PFSK-1 (cell line): ENCODE measurements at regions not wholly inside any gene's neighbourhood (a gene's known extent, or its start where the extent isn't known, plus 50 kb on each side); places are given as distances from the start of the nearest gene placed in this dataset.

Experiments used
- FOXP2 ChIP-seq: optimal IDR thresholded peaks from 2 replicates; pipeline ENCODE3; 2011; ENCODE audit warnings: borderline replicate concordance, control low read depth, inconsistent platforms; ENCODE audit not compliant: insufficient read depth; ENCODE audit errors: extremely low read length, extremely low read depth
- POLR2AphosphoS5 ChIP-seq: IDR thresholded peaks from 2 replicates; pipeline ENCODE4 v1.6.1; 2012; ENCODE audit warnings: low read depth, mild to moderate bottlenecking, control low read depth, low read length, moderate library complexity
- SIN3A ChIP-seq: IDR thresholded peaks from 2 replicates; pipeline ENCODE4 v1.6.1; 2012; ENCODE audit warnings: mild to moderate bottlenecking, low read length, moderate library complexity, borderline replicate concordance; ENCODE audit not compliant: insufficient read depth
- TAF1 ChIP-seq: IDR thresholded peaks from 2 replicates; pipeline ENCODE4 v1.6.1; 2012; ENCODE audit warnings: low read length, control low read depth, borderline replicate concordance; ENCODE audit not compliant: insufficient read depth
- TF ChIP-seq, protein P1 (sequence below), 2 experiments: IDR thresholded peaks; 2 replicates each; pipeline versions ENCODE4 v1.6.1 to v1.8.0; 2011 to 2012; ENCODE audit warnings: low read depth in 2 of 2, low read length in 2 of 2, control low read depth in 1 of 2, inconsistent platforms in 1 of 2, mild to moderate bottlenecking in 1 of 2, moderate library complexity in 1 of 2; ENCODE audit not compliant: insufficient read depth in 1 of 2

DNA sequence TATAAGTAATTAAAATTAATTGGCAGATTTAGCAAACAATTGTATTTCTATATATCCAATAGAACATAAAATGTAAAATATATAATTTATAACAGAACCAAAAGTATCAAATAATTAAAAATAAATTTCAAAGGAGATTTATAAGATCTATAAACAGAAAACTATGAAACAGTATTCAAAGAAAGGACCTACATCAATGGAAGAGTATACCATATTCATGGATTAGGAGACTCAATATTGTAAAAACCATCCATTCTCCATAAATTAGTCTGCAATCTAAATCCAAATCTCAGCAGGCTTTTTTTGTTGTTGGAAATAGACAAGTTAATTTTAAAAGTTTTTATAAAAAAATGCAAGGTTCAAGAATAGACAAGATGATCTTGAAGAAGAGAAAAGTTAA, 149.0 kb upstream of the RUNX3 start:
- TF ChIP-seq POLR2AphosphoS5 (no peak), SIN3A (no peak), TAF1 (no peak), FOXP2 (no peak)
- TF ChIP-seq, protein P1, sequence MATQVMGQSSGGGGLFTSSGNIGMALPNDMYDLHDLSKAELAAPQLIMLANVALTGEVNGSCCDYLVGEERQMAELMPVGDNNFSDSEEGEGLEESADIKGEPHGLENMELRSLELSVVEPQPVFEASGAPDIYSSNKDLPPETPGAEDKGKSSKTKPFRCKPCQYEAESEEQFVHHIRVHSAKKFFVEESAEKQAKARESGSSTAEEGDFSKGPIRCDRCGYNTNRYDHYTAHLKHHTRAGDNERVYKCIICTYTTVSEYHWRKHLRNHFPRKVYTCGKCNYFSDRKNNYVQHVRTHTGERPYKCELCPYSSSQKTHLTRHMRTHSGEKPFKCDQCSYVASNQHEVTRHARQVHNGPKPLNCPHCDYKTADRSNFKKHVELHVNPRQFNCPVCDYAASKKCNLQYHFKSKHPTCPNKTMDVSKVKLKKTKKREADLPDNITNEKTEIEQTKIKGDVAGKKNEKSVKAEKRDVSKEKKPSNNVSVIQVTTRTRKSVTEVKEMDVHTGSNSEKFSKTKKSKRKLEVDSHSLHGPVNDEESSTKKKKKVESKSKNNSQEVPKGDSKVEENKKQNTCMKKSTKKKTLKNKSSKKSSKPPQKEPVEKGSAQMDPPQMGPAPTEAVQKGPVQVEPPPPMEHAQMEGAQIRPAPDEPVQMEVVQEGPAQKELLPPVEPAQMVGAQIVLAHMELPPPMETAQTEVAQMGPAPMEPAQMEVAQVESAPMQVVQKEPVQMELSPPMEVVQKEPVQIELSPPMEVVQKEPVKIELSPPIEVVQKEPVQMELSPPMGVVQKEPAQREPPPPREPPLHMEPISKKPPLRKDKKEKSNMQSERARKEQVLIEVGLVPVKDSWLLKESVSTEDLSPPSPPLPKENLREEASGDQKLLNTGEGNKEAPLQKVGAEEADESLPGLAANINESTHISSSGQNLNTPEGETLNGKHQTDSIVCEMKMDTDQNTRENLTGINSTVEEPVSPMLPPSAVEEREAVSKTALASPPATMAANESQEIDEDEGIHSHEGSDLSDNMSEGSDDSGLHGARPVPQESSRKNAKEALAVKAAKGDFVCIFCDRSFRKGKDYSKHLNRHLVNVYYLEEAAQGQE (IDR thresholded peaks at IDR 0.05; ENCODE audit: insufficient read depth in 1 of 2, low read depth in 2 of 2, low read length in 2 of 2) = no peak

DNA sequence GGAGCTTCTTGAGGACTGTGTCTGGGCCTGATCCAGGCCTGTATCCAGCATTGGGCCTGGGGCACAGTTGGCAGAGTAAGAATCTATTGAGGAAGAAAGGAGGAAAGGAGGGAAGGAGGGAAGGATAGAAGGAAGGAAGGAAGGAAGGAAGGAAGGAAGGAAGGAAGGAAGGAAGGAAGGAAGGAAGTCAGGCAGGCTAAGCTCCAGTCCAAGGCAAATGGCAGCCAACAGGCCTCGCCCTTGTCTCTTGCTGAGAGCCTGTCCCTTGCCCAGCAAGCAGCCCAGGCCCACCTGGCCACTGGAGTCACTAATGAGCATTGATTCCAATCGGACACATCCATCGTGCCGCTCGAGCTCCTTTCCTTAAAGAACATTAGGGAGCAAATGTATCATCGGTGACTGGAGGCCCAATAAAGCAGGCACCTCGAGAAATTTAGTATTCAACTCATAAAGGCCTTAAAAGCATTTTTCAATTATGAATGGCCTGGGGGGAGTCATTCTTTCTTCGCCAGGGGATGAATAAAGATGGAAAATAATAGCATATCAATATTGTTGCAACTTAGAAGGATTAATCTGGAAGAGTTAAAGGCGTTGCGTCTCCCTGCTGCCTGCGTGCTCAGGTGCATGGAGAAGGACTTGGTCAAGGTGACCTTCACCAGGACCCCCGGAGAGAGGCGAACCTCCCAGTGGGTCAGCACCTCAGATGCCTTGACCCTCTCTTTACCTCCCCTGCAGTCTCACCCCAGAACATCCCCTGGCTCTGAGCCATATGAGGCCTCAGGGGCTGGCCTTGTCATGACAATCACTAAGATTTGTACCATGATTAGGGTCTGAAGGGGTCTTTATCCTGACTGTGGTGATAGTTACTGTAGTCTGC, 144.5 kb upstream of the RUNX3 start:
- TF ChIP-seq, protein P1 (IDR thresholded peaks at IDR 0.05; ENCODE audit: insufficient read depth in 1 of 2, low read depth in 2 of 2, low read length in 2 of 2) = no peak
- no peak for TF ChIP-seq POLR2AphosphoS5
- no peak for TF ChIP-seq SIN3A
- no peak for TF ChIP-seq FOXP2
- TF ChIP-seq TAF1 = no peak

DNA sequence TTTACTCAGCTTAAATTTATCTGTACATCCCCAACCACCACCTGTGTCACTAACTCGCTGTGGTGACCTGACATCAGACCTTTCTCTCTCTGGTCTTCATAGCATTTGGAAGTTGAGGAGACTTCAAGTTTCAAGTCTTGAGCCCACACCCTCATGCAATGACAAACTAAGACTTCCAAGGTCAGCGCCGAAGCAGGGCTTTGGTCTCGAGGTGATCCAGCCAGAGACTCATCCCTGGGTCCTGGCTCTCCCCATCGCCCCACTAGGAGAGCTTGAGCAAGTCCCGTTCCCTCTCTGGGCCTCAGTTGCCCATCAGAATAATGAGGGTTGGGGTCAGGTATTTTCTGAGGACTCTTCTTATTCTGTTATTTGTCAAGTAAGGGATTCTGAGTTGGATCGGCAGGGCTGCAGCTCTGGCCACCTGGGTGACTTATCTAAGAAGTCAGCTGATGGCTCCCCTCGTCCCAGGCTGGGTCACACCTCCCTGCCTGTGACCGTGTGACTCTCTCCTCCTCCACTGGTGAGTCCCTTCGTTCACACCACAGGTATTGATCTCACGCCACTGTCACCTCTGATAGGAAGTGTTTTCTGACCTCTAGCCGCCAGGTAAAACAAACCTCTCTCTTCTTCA, 143.7 kb upstream of the RUNX3 start:
- TF ChIP-seq TAF1 (no peak), POLR2AphosphoS5 (no peak), SIN3A (no peak)

DNA sequence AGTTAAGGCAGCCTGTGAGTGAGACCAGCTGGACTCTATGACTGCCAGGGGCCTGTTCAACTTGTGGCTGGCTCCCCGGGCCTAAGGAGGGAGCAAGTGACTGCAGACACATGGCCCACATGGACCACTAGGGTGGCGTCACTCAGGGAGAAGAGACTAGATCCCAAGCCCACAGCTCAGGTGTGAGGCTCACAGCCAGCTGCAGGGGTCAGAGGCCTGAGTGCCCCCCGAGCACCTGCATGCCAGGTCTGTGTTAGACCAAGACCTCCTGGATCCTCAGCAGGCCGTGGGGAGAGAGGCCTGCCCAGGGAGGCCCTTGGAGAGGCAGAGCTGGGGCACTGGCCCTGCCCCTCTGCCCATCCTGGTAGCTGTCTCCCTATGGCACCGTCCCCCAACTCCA, 142.4 kb upstream of the RUNX3 start:
- TF ChIP-seq SIN3A (no peak), POLR2AphosphoS5 (no peak), TAF1 (no peak), FOXP2 (no peak)
- TF ChIP-seq, protein P1 (IDR thresholded peaks at IDR 0.05; ENCODE audit: insufficient read depth in 1 of 2, low read depth in 2 of 2, low read length in 2 of 2) = no peak

DNA sequence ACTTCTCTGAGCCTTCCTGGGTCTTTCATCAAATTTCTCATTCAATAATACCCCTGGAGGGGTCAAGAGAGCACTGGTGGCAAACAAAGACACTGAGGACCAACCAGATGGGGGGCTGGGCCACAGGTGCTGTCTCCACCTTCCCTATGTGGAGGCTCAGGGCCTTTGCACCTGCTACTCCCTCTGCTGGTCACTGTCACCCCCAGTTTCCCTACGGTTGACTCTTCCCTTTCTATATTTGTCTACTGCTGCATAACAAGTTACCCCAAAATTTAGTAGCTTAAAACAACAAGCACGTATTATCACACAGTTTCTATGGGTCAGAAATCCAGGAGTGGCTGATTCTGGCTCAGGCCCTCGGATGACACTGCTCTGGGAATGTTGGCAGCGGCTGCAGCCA, 138.8 kb upstream of the RUNX3 start:
- TF ChIP-seq POLR2AphosphoS5 (no peak), SIN3A (no peak), TAF1 (no peak), FOXP2 (no peak)
- TF ChIP-seq, protein P1 (IDR thresholded peaks at IDR 0.05; ENCODE audit: insufficient read depth in 1 of 2, low read depth in 2 of 2, low read length in 2 of 2) = no peak
